Mesenchymal stem cell (in vitro differentiated cells and primary cell): ENCODE measurements at regions not wholly inside any gene's neighbourhood (a gene's known extent, or its start where the extent isn't known, plus 50 kb on each side); places are given as distances from the start of the nearest gene placed in this dataset.

Experiments
- DNase-seq: peaks from one replicate; pipeline ENCODE4 v3.0.0-alpha.2; 2013
- H2AFZ ChIP-seq: one replicate; pipeline ENCODE4 v1.6.1; 2013; ENCODE audit warnings: low read depth, mild to moderate bottlenecking, control low read depth, inconsistent platforms, low read length, moderate library complexity
- H2AK5ac ChIP-seq: 2 replicates; pipeline ENCODE4 v1.6.1; 2013; ENCODE audit warnings: low read length, moderate library complexity, mild to moderate bottlenecking, inconsistent platforms; ENCODE audit not compliant: severe bottlenecking
- H2BK120ac ChIP-seq: one replicate; pipeline ENCODE4 v1.6.1; 2013; ENCODE audit warnings: low read depth, mild to moderate bottlenecking, inconsistent platforms, low read length, moderate library complexity
- H2BK12ac ChIP-seq, 2 experiments: one replicate each; pipeline ENCODE4 v1.6.1; 2013; ENCODE audit warnings: inconsistent platforms in 2 of 2, low read length in 2 of 2, mild to moderate bottlenecking in 2 of 2, moderate library complexity in 2 of 2, control low read depth in 1 of 2
- H2BK15ac ChIP-seq: one replicate; pipeline ENCODE4 v1.6.1; 2013; ENCODE audit warnings: mild to moderate bottlenecking, low read depth, inconsistent platforms; ENCODE audit not compliant: poor library complexity, severe bottlenecking
- H2BK5ac ChIP-seq: 2 replicates; pipeline ENCODE4 v1.6.1; 2013; ENCODE audit warnings: low read depth, mild to moderate bottlenecking, low read length, control low read depth, inconsistent platforms; ENCODE audit not compliant: poor library complexity, severe bottlenecking
- H3K14ac ChIP-seq, 2 experiments: one replicate each; pipeline ENCODE4 v1.6.1; 2013; ENCODE audit warnings: inconsistent platforms in 2 of 2, low read length in 2 of 2, control low read depth in 1 of 2, mild to moderate bottlenecking in 1 of 2, moderate library complexity in 1 of 2
- H3K18ac ChIP-seq, 2 experiments: one replicate each; pipeline ENCODE4 v1.6.1; 2013; ENCODE audit warnings: inconsistent platforms in 2 of 2, low read length in 2 of 2, control low read depth in 1 of 2, low read depth in 1 of 2, mild to moderate bottlenecking in 1 of 2
- H3K23ac ChIP-seq, 2 experiments: one replicate each; pipeline ENCODE4 v1.6.1; 2013; ENCODE audit warnings: inconsistent platforms in 2 of 2, low read length in 2 of 2, mild to moderate bottlenecking in 2 of 2, moderate library complexity in 2 of 2, control low read depth in 1 of 2
- H3K27ac ChIP-seq: 2 replicates; pipeline ENCODE4 v1.5.1; 2013; ENCODE audit warnings: mild to moderate bottlenecking, moderate library complexity, low read length, control low read depth, inconsistent platforms; ENCODE audit not compliant: poor library complexity, severe bottlenecking
- H3K27me3 ChIP-seq, 2 experiments: 2 replicates each; pipeline versions ENCODE4 v1.6.1 to v1.7.0; 2013; ENCODE audit warnings: low read length in 2 of 2, mild to moderate bottlenecking in 2 of 2, moderate library complexity in 2 of 2, control low read depth in 1 of 2, inconsistent platforms in 1 of 2; ENCODE audit not compliant: control insufficient read depth in 1 of 2, insufficient read depth in 1 of 2
- H3K36me3 ChIP-seq, 2 experiments: 2 replicates each; pipeline versions ENCODE4 v1.6.1 to v1.7.0; 2013; ENCODE audit warnings: low read length in 2 of 2, control low read depth in 1 of 2, inconsistent platforms in 1 of 2, low read depth in 1 of 2, mild to moderate bottlenecking in 1 of 2; ENCODE audit not compliant: insufficient read depth in 2 of 2, control insufficient read depth in 1 of 2
- H3K4ac ChIP-seq, 2 experiments: one replicate each; pipeline ENCODE4 v1.6.1; 2013; ENCODE audit warnings: inconsistent platforms in 2 of 2, low read length in 2 of 2, mild to moderate bottlenecking in 2 of 2, moderate library complexity in 2 of 2, control low read depth in 1 of 2, low read depth in 1 of 2
- H3K4me1 ChIP-seq: 2 replicates; pipeline ENCODE4 v1.6.1; 2013; ENCODE audit warnings: low read depth, low read length, control low read depth; ENCODE audit not compliant: control insufficient read depth, insufficient read depth
- H3K4me2 ChIP-seq: 2 replicates; pipeline ENCODE4 v1.6.1; 2013; ENCODE audit warnings: low read length, mild to moderate bottlenecking, inconsistent platforms; ENCODE audit not compliant: poor library complexity, severe bottlenecking
- H3K4me3 ChIP-seq, 2 experiments: 2 replicates each; pipeline versions ENCODE4 v1.5.1 to v1.7.0; 2013; ENCODE audit warnings: low read length in 2 of 2, mild to moderate bottlenecking in 2 of 2, control low read depth in 1 of 2, low read depth in 1 of 2; ENCODE audit not compliant: insufficient read depth in 1 of 2
- H3K79me1 ChIP-seq: replicated peaks from 2 replicates; pipeline ENCODE4 v1.6.1; 2013; ENCODE audit warnings: mild to moderate bottlenecking, control low read depth, low read length, inconsistent platforms; ENCODE audit not compliant: poor library complexity, severe bottlenecking
- H3K9ac ChIP-seq: 2 replicates; pipeline ENCODE4 v1.7.0; 2013; ENCODE audit warnings: mild to moderate bottlenecking, low read length, moderate library complexity
- H3K9me3 ChIP-seq: 2 replicates; pipeline ENCODE4 v1.7.0; 2013; ENCODE audit warnings: mild to moderate bottlenecking, low read length; ENCODE audit not compliant: control insufficient read depth
- H4K8ac ChIP-seq: one replicate; pipeline ENCODE4 v1.6.1; 2013; ENCODE audit warnings: inconsistent platforms, mild to moderate bottlenecking, low read length, moderate library complexity
- H4K91ac ChIP-seq: one replicate; pipeline ENCODE4 v1.6.1; 2013; ENCODE audit warnings: mild to moderate bottlenecking, low read length, inconsistent platforms
- WGBS: methylation state at CpG from one replicate; pipeline ENCODE4 v1.1.7; 2013; ENCODE audit warnings: mixed read lengths; 5-methylcytosine and 5-hydroxymethylcytosine counted together

DNA sequence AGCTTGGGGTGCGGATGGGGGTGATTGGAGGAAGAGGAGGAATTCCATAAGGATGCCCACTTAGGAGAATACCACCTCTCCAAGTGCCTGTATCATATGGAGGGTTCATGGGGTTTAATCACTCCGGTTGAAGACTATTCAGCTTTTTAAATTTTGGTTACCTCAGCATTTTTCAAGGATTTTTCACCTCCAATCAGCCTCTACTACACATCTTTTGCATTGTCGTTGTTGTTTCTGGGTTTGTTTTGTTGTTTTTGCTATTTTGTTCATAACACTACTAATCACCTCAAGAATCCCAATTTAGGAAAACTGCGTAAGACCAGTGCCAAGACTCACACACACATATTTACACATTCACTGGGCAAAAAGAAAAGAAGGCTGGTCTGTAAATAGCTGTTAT is 619.5 kb upstream of the CDH5 start:
- no peak overlapping the region for H2BK120ac ChIP-seq
- no peak overlapping the region for H3K9ac ChIP-seq
- H3K79me1 ChIP-seq: no peaks in the 10 kb centered on the region
- H3K4me1 ChIP-seq: no peaks in the 10 kb centered on the region
- peaks cover 0 to 4% of the 10 kb centered on the region in 2 experiments for H3K27me3 ChIP-seq
- H2BK5ac ChIP-seq: no peak overlapping the region
- H3K14ac ChIP-seq: no peak overlapping the region
- H4K91ac ChIP-seq: no peak overlapping the region
- no peak overlapping the region for H3K18ac ChIP-seq
- H3K23ac ChIP-seq: no peak overlapping the region
- no peak overlapping the region for H4K8ac ChIP-seq
- H2AK5ac ChIP-seq: no peak overlapping the region
- H3K36me3 ChIP-seq: no peaks in the 10 kb centered on the region
- H2AFZ ChIP-seq: no peak overlapping the region
- DNase-seq: no peak
- H3K4me2 ChIP-seq: no peak overlapping the region
- no peak overlapping the region for H2BK12ac ChIP-seq
- H3K4me3 ChIP-seq: no peak overlapping the region
- no peaks in the 10 kb centered on the region for H3K9me3 ChIP-seq
- no peak overlapping the region for H2BK15ac ChIP-seq
- WGBS: no CpG with 5 or more reads among the region's 4 CpGs
- H3K4ac ChIP-seq: no peak overlapping the region
- H3K27ac ChIP-seq: no peak overlapping the region

DNA sequence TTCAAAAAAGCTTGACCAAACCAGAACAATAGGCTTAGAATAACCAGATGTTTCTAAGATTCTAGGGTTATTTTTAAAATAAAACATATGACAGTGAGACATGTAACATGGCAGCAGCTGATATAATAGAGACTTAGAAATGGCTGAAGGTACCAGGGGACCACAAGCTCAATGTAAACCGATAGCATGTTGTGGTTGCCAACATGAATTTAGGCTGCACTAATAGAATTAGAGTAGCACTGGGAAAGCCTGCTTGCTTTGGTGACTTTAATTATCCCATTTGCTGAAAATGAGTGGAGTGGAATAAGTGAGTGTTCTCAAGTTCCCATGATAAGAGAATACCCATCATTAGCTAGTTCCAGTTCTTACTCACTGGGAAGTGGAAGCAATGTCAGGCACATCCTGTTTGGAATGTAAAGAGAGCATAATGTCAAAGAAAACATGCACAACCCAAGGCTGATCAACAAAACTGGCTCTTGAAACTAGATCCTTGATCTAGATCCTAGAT is 621.2 kb upstream of the CDH5 start:
- H2BK15ac ChIP-seq: no peak overlapping the region
- DNase-seq: peak; percentile 16
- no peak overlapping the region for H2AK5ac ChIP-seq
- no peak overlapping the region for H3K9ac ChIP-seq
- no peak overlapping the region for H4K91ac ChIP-seq
- WGBS: 100% methylated on average over 1 of the region's 1 CpG
- no peaks in the 10 kb centered on the region for H3K9me3 ChIP-seq
- H3K27me3 ChIP-seq: no peaks in the 10 kb centered on the region
- no peak overlapping the region for H3K4me2 ChIP-seq
- no peak overlapping the region for H3K4ac ChIP-seq
- H3K36me3 ChIP-seq: no peaks in the 10 kb centered on the region
- H2AFZ ChIP-seq: no peak overlapping the region
- H4K8ac ChIP-seq: no peak overlapping the region
- H2BK120ac ChIP-seq: no peak overlapping the region
- H3K23ac ChIP-seq: no peak overlapping the region
- H3K14ac ChIP-seq: no peak overlapping the region
- H2BK12ac ChIP-seq: no peak overlapping the region
- H2BK5ac ChIP-seq: no peak overlapping the region
- no peaks in the 10 kb centered on the region for H3K79me1 ChIP-seq
- no peaks in the 10 kb centered on the region for H3K4me1 ChIP-seq
- H3K18ac ChIP-seq: no peak overlapping the region
- H3K27ac ChIP-seq: no peak overlapping the region
- H3K4me3 ChIP-seq: no peak overlapping the region

DNA sequence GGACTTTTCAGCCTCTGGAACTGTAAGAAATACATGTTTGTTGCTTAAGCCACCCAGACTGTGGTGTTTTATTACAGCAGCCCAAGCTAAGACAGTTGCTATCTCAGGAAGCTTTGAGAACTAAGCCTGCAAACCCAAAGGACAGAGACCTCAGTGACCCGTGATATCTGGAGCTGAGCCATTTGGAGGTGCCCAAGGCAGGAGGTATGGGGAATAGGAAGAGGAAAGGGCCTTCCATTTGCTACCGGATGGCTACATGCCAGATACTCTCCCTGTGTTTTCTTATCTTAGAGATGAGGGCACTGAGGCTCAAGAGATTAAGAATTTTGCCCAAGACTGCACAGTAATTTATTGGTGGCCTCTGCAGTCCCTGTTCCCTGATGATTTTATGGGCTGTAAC is 622.1 kb upstream of the CDH5 start:
- Histone ChIP-seq H3K4me2 (no peak overlapping the region), H3K4me3 (no peak overlapping the region), H2BK12ac (no peak overlapping the region), H3K9ac (no peak overlapping the region), H3K4ac (no peak overlapping the region), H3K14ac (no peak overlapping the region), H4K91ac (no peak overlapping the region), H3K36me3 (no peaks in the 10 kb centered on the region), H2AK5ac (no peak overlapping the region), H3K27me3 (no peaks in the 10 kb centered on the region), H2BK15ac (no peak overlapping the region), H3K27ac (no peak overlapping the region), H2BK120ac (no peak overlapping the region), H2BK5ac (no peak overlapping the region), H4K8ac (no peak overlapping the region), H3K79me1 (no peaks in the 10 kb centered on the region), H3K4me1 (no peaks in the 10 kb centered on the region), H3K23ac (no peak overlapping the region), H3K9me3 (no peaks in the 10 kb centered on the region), H2AFZ (no peak overlapping the region), H3K18ac (no peak overlapping the region)
- WGBS: 70% methylated on average over 2 of the region's 2 CpGs
- DNase-seq: no peak

DNA sequence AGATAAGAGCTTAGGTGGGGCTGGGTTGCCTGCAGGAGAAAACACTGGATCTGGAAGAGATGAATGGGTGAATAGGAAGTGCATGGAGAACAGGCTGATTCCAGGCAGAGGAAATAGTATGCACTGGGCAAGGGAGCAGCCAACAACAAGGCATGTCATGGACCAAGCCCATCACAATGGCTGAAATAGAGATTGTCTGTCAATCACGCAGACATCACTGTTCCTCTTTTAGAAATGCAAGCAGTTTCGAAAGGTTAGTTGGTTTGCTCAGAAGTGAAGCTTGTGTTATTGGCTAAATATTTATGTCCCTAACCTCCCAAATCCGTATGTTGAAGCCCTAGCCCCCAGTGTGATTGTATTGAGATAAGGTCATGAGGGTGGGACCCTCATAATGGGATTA is 621.7 kb upstream of the CDH11 start:
- Histone ChIP-seq H2BK120ac (no peak overlapping the region), H3K79me1 (no peaks in the 10 kb centered on the region), H3K4me3 (no peak overlapping the region), H3K27ac (no peak overlapping the region), H4K8ac (no peak overlapping the region), H3K27me3 (no peaks in the 10 kb centered on the region), H3K18ac (no peak overlapping the region), H4K91ac (no peak overlapping the region), H3K14ac (no peak overlapping the region), H2BK15ac (no peak overlapping the region), H2AK5ac (no peak overlapping the region), H3K9me3 (no peaks in the 10 kb centered on the region), H3K36me3 (no peaks in the 10 kb centered on the region), H2BK12ac (no peak overlapping the region), H2AFZ (no peak overlapping the region), H3K4ac (no peak overlapping the region), H3K4me1 (no peaks in the 10 kb centered on the region), H3K4me2 (no peak overlapping the region), H3K9ac (no peak overlapping the region), H2BK5ac (no peak overlapping the region), H3K23ac (no peak overlapping the region)
- no peak for DNase-seq
- WGBS: 82% methylated on average over 3 of the region's 3 CpGs
